NCI-H128 (cell line): ENCODE measurements at regions not wholly inside any gene's neighbourhood (a gene's known extent, or its start where the extent isn't known, plus 50 kb on each side); places are given as distances from the start of the nearest gene placed in this dataset.
A peak's percentile ranks its signal among the peaks of the same experiment; 100 is the strongest.
"Not testable (repeated sequence)": the region's sequence is repeated elsewhere in the genome, so short reads cannot be mapped to it uniquely, and the experiment has no call there.

Experiments
- DNase-seq: peaks from one replicate; lab custom pipeline; 2025; ENCODE audit not compliant: unreplicated experiment; lab: John Stamatoyannopoulos, UW

DNA sequence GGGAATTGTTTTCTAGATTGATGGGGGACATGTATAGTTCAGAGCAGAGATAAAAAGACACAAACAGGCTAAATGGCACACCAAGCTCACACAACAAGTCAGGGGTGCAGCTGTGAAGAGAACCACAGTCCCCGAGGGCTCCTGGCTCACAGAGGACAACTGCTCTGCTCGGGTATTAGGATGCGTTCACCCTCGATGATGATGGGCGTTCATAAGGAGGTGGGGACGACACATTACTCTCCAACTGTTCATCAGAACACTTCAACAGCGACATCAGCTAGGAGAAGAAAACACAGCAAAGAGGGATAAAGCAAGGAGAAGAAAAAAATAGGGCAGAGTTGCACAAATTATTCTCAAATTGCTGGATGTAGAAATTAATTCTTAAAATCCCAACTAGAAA, 174.8 kb upstream of the RREB1 start:
- no peak for DNase-seq

DNA sequence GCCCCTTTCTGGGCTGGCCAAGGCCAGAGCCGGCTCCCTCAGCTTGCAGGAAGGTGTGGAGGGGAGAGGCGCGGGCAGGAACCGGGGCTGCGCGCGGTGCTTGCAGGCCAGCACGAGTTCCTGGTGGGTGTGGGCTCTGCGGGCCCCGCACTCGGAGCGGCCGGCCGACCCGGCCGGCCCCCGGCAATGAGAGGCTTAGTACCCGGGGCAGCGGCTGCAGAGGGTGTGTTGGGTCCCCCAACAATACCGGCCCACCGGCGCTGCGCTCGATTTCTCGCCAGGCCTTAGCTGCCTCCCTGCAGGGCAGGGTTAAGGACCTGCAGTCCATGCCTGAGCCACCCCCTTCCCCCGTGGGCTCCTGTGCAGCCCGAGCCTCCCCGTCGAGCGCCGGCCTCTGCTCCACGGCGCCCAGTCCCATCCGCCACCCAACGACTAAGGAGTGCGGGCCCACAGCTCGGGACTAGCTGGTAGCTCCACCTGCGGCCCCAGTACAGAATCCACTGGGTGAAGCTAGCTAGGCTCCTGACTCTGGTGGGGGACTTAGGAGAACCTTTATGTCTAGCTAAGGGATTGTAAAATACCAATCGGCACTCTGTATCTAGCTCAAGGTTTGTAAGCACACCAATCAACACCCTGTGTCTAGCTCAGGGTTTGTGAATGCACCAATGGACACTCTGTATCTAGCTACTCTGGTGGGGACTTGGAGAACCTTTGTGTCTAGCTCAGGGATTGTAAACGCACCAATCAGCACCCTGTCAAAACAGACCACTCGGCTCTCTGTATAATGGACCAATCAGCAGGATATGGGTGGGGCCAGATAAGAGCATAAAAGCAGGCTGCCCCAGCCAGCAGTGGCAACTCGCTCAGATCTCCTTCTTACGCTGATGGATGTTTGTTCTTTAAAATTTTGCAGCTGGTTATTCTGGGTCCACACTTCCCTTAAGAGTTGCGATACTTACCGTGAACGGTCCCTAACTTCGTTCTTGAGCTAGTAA, 167.4 kb upstream of the RREB1 start:
- no peak for DNase-seq

DNA sequence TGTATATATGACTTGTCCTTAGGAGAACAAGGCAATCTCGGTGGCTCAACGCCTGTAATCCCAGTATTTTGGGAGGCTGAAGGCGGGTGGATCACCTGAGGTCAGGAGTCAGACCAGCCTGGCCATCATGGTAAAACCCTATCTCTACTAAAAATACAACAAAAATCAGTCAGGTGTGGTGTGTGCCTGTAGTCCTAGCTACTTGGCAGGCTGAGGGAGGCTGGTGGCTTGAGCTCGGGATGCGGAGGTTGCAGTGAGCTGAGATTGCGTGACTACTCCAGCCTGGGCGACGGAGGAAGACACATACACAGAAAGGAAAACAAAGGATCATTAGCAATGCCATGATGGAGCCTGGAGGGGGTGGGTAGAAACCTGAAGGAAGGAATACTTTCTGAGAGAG, 166.6 kb upstream of the RREB1 start:
- no peak for DNase-seq

DNA sequence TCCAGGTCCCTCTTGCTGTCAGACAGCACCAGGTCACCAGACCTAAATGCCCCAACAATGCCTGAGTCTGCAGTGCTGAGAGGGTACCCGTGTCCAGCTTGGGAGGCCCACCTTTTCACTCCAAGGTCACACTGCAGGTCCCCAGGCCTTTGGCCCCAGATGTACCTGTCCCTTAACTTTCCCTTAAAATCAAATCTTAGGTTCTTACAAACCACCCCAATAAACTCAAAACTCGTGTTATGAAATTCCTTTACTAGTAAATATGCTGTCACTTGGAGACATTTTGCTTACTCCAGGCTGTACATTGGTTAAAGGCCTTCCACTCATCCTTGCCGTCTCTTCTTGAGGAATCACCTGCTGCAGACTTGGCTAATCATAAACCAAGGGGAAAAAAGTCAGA, 165.7 kb upstream of the RREB1 start:
- no peak for DNase-seq

DNA sequence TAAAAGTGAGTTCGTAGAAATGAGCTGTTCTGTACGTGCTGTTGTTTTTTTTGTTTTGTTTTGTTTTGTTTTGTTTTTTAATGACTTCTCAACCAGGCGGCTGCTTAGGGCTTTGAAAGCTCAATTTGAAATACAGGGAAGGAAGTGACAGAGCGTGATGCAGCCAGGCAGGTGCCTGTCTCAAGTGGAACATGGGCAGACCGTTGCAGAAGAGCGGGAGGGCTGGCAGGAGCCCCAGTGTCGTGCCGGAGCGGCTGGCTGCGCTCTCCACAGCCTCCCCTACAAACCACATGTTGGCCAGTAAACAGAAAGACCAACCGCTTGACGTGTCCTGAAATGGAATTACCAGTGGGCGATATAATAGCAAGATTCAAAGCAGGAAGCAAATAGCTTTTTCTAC, 164.9 kb upstream of the RREB1 start:
- DNase-seq = peak; percentile 69

DNA sequence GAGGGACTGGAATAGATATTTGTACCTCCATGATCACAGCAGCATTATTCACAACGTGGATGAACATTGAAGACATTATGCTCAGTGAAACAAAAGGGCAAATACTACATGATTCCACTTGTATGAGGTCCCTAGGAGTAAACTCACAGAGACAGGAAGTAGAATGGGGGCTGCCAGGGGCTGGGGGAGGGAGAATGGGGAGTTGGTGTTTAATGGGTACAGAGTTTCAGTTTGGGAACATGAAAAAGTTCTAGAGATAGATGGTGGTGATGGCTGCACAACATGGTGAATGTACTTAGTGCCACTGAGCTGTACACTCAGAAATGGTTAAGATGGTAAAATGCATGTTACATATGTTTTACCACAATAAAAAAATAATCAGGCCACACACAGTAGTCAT, 164.3 kb upstream of the RREB1 start:
- DNase-seq = no peak

DNA sequence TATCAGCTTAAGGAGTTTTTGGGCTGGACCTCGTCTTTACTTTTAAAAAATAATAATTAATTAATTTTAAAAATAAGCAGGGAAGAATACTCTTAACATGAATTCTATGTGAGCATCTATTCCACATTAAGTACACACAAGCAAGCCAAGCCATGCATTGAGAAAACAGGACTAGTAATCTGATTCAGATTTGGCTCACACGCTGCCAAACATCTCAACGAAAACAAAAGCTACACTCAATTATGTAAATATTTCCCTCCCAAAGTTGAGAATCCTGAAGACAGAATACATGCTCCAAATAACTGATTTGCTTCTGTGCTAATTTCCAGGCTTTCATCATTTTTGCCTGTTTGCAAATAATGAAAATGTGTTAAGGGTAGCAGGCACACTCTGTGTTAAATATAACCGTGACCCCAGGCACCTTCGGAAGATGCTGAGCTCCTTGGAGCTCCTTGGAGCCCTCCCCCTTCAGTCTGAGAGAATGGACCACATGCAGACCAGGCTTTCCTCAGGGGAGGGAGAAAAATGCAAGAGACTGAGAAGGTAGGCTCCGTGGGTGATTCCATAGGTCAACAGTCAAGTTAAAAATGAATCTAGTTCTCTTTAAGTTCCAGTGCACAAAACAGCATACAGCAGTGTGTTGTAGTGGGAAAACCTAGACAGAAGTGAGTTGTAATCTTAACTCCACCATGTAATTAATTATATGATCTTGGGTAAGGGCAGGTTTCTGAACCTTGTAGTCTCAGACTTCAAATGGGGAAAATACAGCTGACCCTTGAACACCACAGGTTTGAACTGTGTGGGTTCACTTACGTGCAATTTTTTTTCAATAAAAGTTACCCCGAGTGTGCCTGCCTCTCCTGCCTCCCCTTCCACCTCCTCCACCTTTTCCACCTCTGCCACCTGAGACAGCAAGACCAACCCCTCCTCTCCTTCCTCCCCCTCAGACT, 161.3 kb upstream of the RREB1 start:
- no peak for DNase-seq

DNA sequence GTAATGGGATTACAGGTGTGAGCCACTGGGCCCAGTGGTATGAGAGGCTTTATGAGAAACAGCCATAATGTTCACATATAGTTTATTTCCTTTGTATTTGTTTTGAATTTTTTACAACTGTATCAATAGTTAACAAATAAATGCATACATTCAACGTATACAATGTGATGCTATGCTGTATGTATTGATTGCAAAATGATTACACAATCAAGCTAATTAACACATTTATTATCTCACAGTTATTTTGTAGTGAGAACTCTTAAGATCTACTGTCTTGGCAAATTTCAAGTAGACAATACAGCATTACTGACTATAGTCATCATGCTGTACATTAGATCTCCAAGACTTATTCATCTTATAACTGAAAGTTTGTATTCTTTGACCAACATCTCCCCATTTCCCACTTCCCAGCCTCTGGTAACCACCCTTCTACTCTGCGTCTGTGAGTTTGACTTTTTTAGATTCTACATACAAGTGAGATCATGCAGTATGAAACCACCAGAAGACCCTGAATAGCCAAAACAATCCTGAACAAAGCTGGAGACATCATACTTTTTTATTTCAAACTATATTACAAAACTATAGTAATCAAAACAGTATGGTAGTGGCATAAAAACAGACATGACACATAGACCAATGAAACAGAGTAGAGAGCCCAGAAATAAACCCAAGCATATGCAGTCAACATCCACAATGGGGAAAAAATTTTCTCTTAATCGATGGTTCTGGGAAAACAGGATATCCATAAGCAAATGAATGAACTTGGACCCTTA, 157.2 kb upstream of the RREB1 start:
- DNase-seq = no peak

DNA sequence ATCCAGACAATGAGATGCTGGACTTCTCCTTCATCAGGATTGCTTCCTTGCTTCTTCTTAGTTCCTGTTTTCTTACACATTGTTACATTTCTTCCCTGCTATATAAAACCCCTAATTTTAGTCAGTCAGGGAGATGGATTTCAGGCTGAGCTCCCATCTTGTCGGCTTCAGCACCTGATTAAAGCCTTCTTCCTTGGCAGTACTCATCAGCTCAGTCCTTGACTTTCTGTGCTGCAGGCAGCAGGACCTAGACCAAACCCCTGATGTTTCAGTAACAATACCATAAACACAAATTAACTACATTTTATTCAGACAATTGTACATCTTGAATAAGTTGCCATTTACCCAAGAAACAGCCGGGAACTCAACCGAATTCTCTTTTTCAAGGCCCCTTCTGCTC, 156.4 kb upstream of the RREB1 start:
- no peak for DNase-seq

DNA sequence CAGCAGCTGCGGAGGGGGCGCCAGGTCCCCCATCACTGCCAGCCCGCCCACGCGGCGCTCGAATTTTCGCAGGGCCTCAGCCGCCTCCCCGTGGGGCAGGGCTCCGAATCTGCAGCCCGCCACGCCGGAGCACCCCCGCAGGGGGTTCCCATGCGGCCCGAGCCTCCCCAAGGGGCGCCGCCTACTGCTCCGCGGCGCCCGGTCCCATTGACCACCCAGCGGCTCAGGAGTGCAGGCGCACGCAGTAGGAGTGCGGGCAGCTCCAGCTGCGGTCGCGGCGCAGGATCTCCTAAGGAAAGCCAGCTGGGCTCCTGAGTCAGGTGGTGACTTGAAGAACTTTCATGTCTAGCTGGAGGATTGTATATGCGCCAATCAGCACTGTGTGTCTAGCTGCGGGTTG, 155.3 kb upstream of the RREB1 start:
- no peak for DNase-seq

DNA sequence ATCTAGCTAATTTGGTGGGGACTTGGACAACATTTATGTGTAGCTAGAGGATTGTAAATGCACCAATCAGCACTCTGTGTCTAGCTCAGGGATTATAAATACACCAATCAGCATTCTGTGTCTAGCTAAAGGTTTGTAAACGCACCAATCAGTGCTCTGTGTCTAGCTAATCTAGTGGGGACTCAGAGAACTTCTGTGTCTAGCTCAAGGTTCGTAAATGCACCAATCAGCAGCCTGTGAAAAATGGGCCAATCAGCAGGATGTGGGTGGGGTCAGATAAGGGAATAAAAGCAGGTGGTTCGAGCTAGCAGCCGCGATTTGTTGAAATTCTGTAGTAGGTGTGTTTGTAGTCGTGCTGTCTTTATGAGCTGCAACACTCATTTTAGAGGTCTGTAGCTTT, 154.8 kb upstream of the RREB1 start:
- DNase-seq = not testable (repeated sequence)

DNA sequence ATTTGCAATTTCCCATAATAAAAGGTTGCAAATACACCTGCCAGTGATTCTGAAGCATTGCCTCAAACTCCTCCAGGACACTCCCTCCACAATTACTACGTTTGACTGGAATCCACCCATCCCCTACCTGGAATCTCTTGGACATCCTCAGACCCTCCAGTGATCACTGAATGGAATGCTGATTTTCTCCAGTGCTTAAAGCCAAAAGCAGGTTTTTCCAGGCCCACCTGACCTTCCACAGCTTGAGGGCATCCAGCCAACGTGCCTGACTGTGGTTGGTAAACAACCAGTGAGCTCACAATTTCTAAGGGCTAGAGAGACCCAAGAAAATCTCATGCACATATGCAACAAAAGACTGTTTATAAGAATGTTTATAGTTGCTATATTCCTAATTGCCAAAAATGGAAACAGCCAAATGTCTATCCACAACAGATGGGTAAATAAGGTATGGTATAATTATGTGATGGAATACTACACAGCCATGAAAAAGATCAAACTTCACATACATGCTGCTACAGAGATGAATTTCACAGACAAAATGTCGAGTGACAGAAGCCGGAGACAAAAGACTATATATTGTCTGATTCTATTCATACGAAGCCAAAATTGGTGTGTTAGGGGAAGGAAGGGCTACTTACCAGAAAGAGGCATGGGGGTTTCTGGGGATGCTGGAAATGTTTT, 147.1 kb upstream of the RREB1 start:
- no peak for DNase-seq

DNA sequence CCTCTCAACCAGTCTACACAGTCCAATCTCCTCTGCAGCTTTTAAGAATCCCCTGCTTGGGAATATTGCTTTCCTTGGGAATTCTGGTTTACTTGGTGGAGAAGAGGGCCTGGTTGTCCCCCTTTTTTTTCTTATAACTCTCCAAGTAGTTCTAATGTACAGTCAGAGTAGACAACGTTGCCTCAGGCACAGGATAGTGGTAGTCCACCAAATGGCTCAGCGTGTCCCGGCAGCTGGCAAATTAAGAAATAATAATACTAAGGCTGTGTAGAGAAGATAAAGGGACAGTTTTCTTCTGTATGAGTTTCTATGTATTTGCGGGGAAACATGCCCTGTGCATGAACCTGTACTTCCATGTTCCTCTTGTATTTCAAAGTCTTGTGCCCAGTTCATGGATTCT, 145.7 kb upstream of the RREB1 start:
- no peak for DNase-seq

DNA sequence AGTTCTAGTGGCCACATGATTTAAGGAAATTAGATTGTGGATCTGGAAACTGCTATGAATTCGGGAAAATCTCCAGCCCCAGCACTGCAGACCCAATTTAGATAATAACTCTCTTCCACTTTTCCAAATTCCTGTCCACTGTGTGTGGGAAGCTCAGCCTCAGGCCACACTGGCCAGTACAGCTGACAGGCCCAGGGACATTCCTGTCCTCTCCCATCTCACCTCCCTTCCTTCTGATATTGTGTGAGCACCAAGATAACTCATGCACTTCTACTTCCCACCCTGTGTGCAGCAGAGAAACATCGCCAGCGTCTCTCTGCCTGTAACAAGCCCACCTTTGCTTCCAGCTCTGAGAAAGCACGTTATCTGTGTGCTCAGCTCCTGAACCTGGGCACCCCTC, 145.1 kb upstream of the RREB1 start:
- DNase-seq = no peak

DNA sequence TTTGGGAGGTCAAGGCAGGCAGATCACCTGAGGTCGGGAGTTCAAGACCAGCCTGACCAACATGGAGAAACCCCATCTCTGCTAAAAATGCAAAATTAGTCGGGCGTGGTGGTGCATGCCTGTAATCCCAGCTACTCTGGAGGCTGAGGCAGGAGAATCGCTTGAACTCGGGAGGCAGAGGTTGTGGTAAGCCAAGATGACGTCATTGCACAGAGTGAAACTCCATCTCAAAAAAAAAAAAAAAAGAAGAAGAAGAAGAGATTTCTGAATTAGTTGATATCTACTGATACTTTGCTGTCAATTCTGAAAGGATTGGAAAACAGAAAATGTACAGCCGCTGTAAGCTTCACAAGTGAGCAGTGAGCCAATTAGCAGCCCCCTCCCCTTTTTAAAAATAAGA, 144.4 kb upstream of the RREB1 start:
- not testable (repeated sequence) for DNase-seq

DNA sequence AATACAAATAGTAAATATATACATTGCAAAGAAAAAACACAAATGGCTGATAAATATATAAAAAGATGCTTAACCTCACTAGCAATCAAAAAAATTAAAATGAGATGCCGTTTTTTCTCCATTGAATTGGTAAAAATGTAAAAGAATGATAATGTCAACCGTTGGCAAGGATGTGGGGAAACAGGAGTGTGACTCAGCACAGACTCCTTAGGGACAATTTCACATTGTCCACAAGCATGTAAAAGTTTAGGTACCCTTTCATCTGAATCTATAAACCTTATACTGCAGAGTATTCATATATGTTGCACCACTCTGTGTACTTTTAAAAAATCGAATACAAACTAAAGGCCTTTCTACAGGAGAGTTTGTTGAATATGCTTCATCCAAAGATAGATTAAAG, 143.1 kb upstream of the RREB1 start:
- no peak for DNase-seq

DNA sequence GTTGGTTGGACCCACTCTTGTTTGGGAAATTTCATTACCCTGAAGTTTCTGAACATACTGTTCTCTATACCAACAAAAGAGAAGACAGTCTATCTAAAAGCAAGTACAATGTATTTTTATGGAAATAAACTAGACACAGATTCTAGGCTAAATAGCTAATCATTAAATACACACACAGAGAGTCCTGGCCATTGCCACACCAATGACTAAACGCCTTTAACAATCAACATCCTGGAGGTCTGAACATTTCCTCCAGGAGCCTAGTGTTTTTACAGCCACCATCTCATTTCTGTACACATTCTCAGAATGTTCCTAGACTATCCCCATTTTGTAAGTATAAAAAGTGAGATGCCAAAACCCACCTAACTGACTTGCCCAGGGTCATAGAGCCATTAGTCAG, 141.6 kb upstream of the RREB1 start:
- DNase-seq = no peak

DNA sequence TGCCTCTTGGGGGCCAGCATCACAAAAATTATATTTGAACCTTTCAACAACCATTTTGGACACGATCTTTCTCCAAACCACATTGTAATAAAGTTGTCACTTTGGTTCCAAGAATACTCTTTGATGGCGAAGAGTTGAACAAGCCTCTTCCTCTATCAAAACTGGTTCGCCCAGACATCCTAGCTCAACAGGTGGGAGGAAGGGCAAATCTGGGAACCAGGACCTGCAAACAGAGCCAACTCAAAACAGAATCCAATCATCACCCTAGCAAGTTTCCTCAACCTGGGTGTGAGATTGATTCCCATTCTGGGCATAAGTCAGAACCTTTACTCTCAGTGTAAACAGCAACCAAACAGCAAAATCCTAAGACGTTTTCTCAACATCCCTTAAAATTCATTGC, 141.2 kb upstream of the RREB1 start:
- DNase-seq = no peak

DNA sequence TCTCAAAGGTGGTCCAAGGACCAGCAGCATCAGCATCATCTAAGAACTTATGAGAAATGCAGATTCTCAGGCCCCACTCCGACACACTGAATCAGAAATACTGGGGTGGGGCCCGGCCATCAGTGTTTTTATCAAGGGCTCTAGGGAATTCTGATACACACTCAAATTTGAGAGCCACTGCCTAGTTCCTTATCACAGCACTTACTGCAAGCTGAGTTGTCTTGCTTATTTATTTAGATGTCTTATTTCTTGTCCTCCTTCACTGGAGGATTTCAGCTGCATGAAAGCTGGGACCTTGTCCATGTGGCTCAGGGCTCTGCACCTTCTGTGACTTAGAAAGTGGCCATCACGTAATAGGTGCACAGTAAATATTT, 139.4 kb upstream of the RREB1 start:
- DNase-seq = no peak

DNA sequence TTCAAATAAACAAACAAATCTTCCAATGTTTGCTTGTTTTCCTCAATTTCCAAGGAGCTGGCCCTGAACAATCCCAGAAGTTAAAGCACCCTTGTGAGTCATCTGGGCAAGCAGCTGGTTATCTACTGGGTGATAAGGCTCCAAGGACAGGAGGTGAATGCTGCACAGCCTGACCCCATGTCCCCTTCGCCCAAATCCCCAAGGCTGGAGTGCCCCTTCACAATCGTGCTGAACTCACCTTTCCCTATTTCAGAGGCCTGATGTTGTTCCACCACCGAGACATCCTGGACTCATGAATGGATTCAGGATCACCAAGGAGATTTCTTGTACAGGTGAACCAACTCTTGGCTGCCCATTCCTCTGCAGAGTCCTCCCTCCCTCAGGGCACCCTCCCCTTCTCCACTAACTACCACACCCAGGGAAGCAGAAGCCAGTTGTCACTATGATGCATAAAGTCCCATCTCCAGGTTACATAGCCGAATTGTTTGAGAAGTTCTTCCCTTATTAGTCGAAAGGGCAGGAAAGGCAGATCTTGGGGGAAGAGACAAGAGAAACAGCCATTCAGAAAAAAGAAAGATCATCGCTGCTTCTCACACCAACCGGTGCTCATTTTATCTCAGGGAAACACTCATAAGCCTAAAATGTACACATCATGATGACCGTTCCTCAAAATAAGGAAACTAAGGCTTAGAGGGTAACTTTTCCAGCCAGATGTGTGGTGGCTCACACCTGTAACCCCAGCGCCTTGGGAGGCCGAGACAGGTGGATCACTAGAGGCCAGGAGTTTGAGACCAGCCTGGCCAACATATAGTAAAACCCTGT, 138.8 kb upstream of the RREB1 start:
- DNase-seq = no peak
